ENCODE measurements at regions not wholly inside any gene's neighbourhood (a gene's known extent, or its start where the extent isn't known, plus 50 kb on each side); places are given as distances from the start of the nearest gene placed in this dataset.

- no peak for TF ChIP-seq CTCF (tag by site-specific recombination; IDR thresholded peaks at IDR 0.05)
- no peak for TF ChIP-seq ATF2 (tag by site-specific recombination; IDR thresholded peaks at IDR 0.05; ENCODE audit: low read depth)
- TF ChIP-seq ZBTB6 (tag by site-specific recombination; IDR thresholded peaks at IDR 0.05), result no peak
- TF ChIP-seq ZFHX2 (tag by site-specific recombination; conservative IDR thresholded peaks at IDR 0.05), result no peak
- TF ChIP-seq YY1 (tag by site-specific recombination; IDR thresholded peaks at IDR 0.05), result no peak
- TF ChIP-seq ZNF114 (tag by site-specific recombination; IDR thresholded peaks at IDR 0.05), result no peak
- TF ChIP-seq ZNF274 (IDR thresholded peaks at IDR 0.05; ENCODE audit: low read length), result no peak
- TF ChIP-seq ZNF274 (tag by site-specific recombination; IDR thresholded peaks at IDR 0.05; ENCODE audit: borderline replicate concordance), result no peak
- TF ChIP-seq ZNF654 (tag by site-specific recombination; IDR thresholded peaks at IDR 0.05; ENCODE audit: low read depth), result no peak
- no peak for TF ChIP-seq PATZ1 (tag by site-specific recombination; IDR thresholded peaks at IDR 0.05)
Measured at GRCh38 chr18:57231864-57232263, 85.0 kb downstream of the BOD1L2 start.
